HEK293 (cell line): ENCODE measurements at regions not wholly inside any gene's neighbourhood (a gene's known extent, or its start where the extent isn't known, plus 50 kb on each side); places are given as distances from the start of the nearest gene placed in this dataset.
A peak's percentile ranks its signal among the peaks of the same experiment; 100 is the strongest.

Source experiments
- CTCF ChIA-PET: fragments of 350-600 bp; formaldehyde crosslinking; extraction: SDS; loops from one replicate; lab custom pipeline; 2021; ENCODE audit warnings: antibody characterized with exemption; lab: Yijun Ruan, JAX
- POLR2A ChIA-PET: fragments of 300-600 bp; formaldehyde crosslinking; extraction: SDS; loops from one replicate; lab custom pipeline; 2020; ENCODE audit warnings: antibody characterized with exemption, inconsistent platforms; lab: Yijun Ruan, JAX
- H3K27ac ChIP-seq: fragments of 200-500 bp; sonication (Bioruptor generic); 2 replicates; pipeline ENCODE4 v1.5.1; 2014; ENCODE audit warnings: low read depth, low read length, control low read depth, inconsistent platforms; ENCODE audit errors: extremely low read depth
- H3K36me3 ChIP-seq, 2 experiments: fragments of 200-500 bp in 1 of 2; sonication (Bioruptor generic) in 1 of 2; 1 replicate in 1 of 2; 2 replicates in 1 of 2; pipeline ENCODE4 v1.5.1; 2014 to 2017; ENCODE audit warnings: inconsistent platforms in 2 of 2, low read length in 2 of 2; ENCODE audit not compliant: control insufficient read depth in 2 of 2, insufficient read depth in 1 of 2
- H3K4me1 ChIP-seq: fragments of 200-500 bp; sonication (Bioruptor generic); 2 replicates; pipeline ENCODE4 v1.5.1; 2014; ENCODE audit warnings: mild to moderate bottlenecking, low read length, inconsistent platforms; ENCODE audit not compliant: control insufficient read depth, insufficient read depth
- H3K4me3 ChIP-seq: 2 replicates; pipeline ENCODE4 v1.5.1; 2011; ENCODE audit warnings: low read depth, mild to moderate bottlenecking, control low read depth, low read length, moderate library complexity
- H3K9me3 ChIP-seq: fragments of 200-500 bp; sonication (Bioruptor generic); 2 replicates; pipeline ENCODE4 v1.5.1; 2014; ENCODE audit warnings: low read depth, low read length, inconsistent platforms; ENCODE audit not compliant: control insufficient read depth, insufficient read depth
- GLIS1 ChIP-seq: fragments of 450-650 bp; formaldehyde crosslinking; IDR thresholded peaks from 2 replicates; pipeline ENCODE4 v1.5.1; 2016; ENCODE audit warnings: missing biosample characterization, missing genetic modification characterization
- HIC1 ChIP-seq: fragments of 450-650 bp; formaldehyde crosslinking; IDR thresholded peaks from 2 replicates; pipeline ENCODE4 v1.5.1; 2016; ENCODE audit warnings: missing biosample characterization, missing genetic modification characterization
- PRDM1 ChIP-seq: fragments of 450-650 bp; formaldehyde crosslinking; IDR thresholded peaks from 2 replicates; pipeline ENCODE4; 2016; ENCODE audit warnings: missing biosample characterization, missing genetic modification characterization
- PRDM6 ChIP-seq: fragments of 450-650 bp; formaldehyde crosslinking; IDR thresholded peaks from 2 replicates; pipeline ENCODE4 v1.5.1; 2017; ENCODE audit warnings: missing biosample characterization, missing genetic modification characterization
- SCRT1 ChIP-seq: fragments of 450-650 bp; formaldehyde crosslinking; IDR thresholded peaks from 2 replicates; pipeline ENCODE4 v1.5.1; 2016; ENCODE audit warnings: missing biosample characterization, missing genetic modification characterization, borderline replicate concordance
- SCRT2 ChIP-seq: fragments of 450-650 bp; formaldehyde crosslinking; IDR thresholded peaks from 2 replicates; pipeline ENCODE4 v1.5.1; 2016; ENCODE audit warnings: missing biosample characterization, missing genetic modification characterization
- TCF7L2 ChIP-seq: IDR thresholded peaks from 2 replicates; pipeline ENCODE4 v1.6.1; 2011; ENCODE audit warnings: low read depth, mild to moderate bottlenecking, inconsistent platforms, low read length, moderate library complexity, borderline replicate concordance
- TRIM28 ChIP-seq: IDR thresholded peaks from 2 replicates; pipeline ENCODE4 v1.6.1; 2011; ENCODE audit warnings: low read length, control low read depth, borderline replicate concordance
- TSHZ1 ChIP-seq: fragments of 450-650 bp; formaldehyde crosslinking; IDR thresholded peaks from 2 replicates; pipeline ENCODE4 v1.5.1; 2016; ENCODE audit warnings: missing biosample characterization, missing genetic modification characterization, borderline replicate concordance
- ZFHX2 ChIP-seq: fragments of 450-650 bp; formaldehyde crosslinking; conservative IDR thresholded peaks from 2 replicates; pipeline ENCODE4 v1.5.1; 2016; ENCODE audit warnings: missing biosample characterization, missing genetic modification characterization
- ZIC2 ChIP-seq: fragments of 450-650 bp; formaldehyde crosslinking; IDR thresholded peaks from 2 replicates; pipeline ENCODE4 v1.5.1; 2016; ENCODE audit warnings: missing biosample characterization, missing genetic modification characterization
- ZNF10 ChIP-seq: fragments of 450-650 bp; formaldehyde crosslinking; IDR thresholded peaks from 2 replicates; pipeline ENCODE4 v1.5.1; 2017; ENCODE audit warnings: missing biosample characterization, missing genetic modification characterization
- ZNF114 ChIP-seq: fragments of 450-650 bp; formaldehyde crosslinking; IDR thresholded peaks from 2 replicates; pipeline ENCODE4 v1.5.0; 2017; ENCODE audit warnings: missing biosample characterization, missing genetic modification characterization
- ZNF37A ChIP-seq: fragments of 450-650 bp; IDR thresholded peaks from 2 replicates; pipeline ENCODE4 v1.5.1; 2018; ENCODE audit warnings: missing biosample characterization, missing genetic modification characterization
- ZNF423 ChIP-seq: fragments of 450-650 bp; formaldehyde crosslinking; IDR thresholded peaks from 2 replicates; pipeline ENCODE4 v1.5.1; 2016; ENCODE audit warnings: missing biosample characterization, missing genetic modification characterization
- ZNF521 ChIP-seq: fragments of 450-650 bp; formaldehyde crosslinking; IDR thresholded peaks from 2 replicates; pipeline ENCODE4 v1.5.1; 2017; ENCODE audit warnings: missing biosample characterization, mild to moderate bottlenecking, missing genetic modification characterization
- ZNF530 ChIP-seq: fragments of 450-650 bp; formaldehyde crosslinking; IDR thresholded peaks from 2 replicates; pipeline ENCODE4 v1.5.1; 2016; ENCODE audit warnings: low read depth, missing biosample characterization, missing genetic modification characterization
- ZNF571 ChIP-seq: fragments of 450-650 bp; formaldehyde crosslinking; IDR thresholded peaks from 2 replicates; pipeline ENCODE4 v1.5.0; 2017; ENCODE audit warnings: missing biosample characterization, missing genetic modification characterization
- ZNF747 ChIP-seq: fragments of 450-650 bp; formaldehyde crosslinking; IDR thresholded peaks from 2 replicates; pipeline ENCODE4 v1.5.1; 2016; ENCODE audit warnings: missing biosample characterization, missing genetic modification characterization
- ZNF837 ChIP-seq: fragments of 450-650 bp; formaldehyde crosslinking; IDR thresholded peaks from 2 replicates; pipeline ENCODE4 v1.5.1; 2016; ENCODE audit warnings: missing biosample characterization, missing genetic modification characterization
- ZXDB ChIP-seq: fragments of 450-650 bp; formaldehyde crosslinking; IDR thresholded peaks from 2 replicates; pipeline ENCODE4 v1.5.1; 2016; ENCODE audit warnings: missing biosample characterization, missing genetic modification characterization

- POLR2A ChIA-PET, result no interaction called here
- no peak overlapping the region for H3K4me3 ChIP-seq
- no peaks in the 10 kb centered on the region for H3K36me3 ChIP-seq
- peaks cover 2% of the 10 kb centered on the region; the same call in 1 of the 2 replicates for H3K4me1 ChIP-seq
- TF ChIP-seq SCRT2 (tag by site-specific recombination) (peak; percentile 55), SCRT1 (peak; percentile 60), PRDM1 (tag by site-specific recombination) (no peak), ZNF747 (no peak)
- no peak overlapping the region for H3K27ac ChIP-seq
- CTCF ChIA-PET, result interaction anchor here (0.7 kb wide), 1 partner anchor 1305 kb away, joined by 3 read pairs; no protein-coding TSS in a partner anchor
- no peaks in the 10 kb centered on the region for H3K9me3 ChIP-seq
Measured at GRCh38 chr1:30248373-30248772, 475.0 kb downstream of the MATN1 start.

GRCh38 chr1:30244801-30245200 lies 478.6 kb downstream of the MATN1 start:
- no peak overlapping the region for H3K27ac ChIP-seq
- ChIA-PET POLR2A (no interaction called here), CTCF (interaction anchor here (0.7 to 1.1 kb wide), 2 partner anchors 12 to 13 kb away, joined by 3 to 5 read pairs; no protein-coding TSS in a partner anchor)
- no peak overlapping the region for H3K4me3 ChIP-seq
- H3K9me3 ChIP-seq, result no peaks in the 10 kb centered on the region
- no peaks in the 10 kb centered on the region for H3K4me1 ChIP-seq
- TF ChIP-seq ZNF10 (tag by site-specific recombination), result no peak
- no peaks in the 10 kb centered on the region for H3K36me3 ChIP-seq

- no peak overlapping the region for H3K27ac ChIP-seq
- POLR2A ChIA-PET, result no interaction called here
- H3K4me3 ChIP-seq, result no peak overlapping the region
- no peaks in the 10 kb centered on the region for H3K9me3 ChIP-seq
- H3K36me3 ChIP-seq, result no peaks in the 10 kb centered on the region
- no peak for TF ChIP-seq ZNF114 (tag by site-specific recombination)
- no peak for TF ChIP-seq SCRT1
- TF ChIP-seq ZNF37A (tag by site-specific recombination), result no peak
- TF ChIP-seq ZNF521, result no peak
- peak; percentile 95 for TF ChIP-seq ZIC2 (tag by site-specific recombination)
- TF ChIP-seq TCF7L2, result peak; percentile 74
- peak; percentile 36; the same call in 1 of the 2 replicates for TF ChIP-seq PRDM6 (tag by site-specific recombination)
- TF ChIP-seq ZNF423 (tag by site-specific recombination), result no peak
- CTCF ChIA-PET, result interaction anchor here (0.9 to 1.2 kb wide), 2 partner anchors 10 to 138 kb away, joined by 3 read pairs; no protein-coding TSS in a partner anchor
- no peaks in the 10 kb centered on the region for H3K4me1 ChIP-seq
Measured at GRCh38 chr1:30242722-30243457, 480.5 kb downstream of the MATN1 start.

- POLR2A ChIA-PET, result no interaction called here
- CTCF ChIA-PET, result interaction anchor here (0.6 to 1.2 kb wide), 3 partner anchors 9 to 985 kb away, joined by 3 read pairs; no protein-coding TSS in a partner anchor
- Histone ChIP-seq H3K27ac (no peak overlapping the region), H3K4me1 (no peaks in the 10 kb centered on the region), H3K36me3 (no peaks in the 10 kb centered on the region), H3K4me3 (no peak overlapping the region), H3K9me3 (no peaks in the 10 kb centered on the region)
- TF ChIP-seq GLIS1 (tag by site-specific recombination) (peak; percentile 61; the same call in 1 of the 2 replicates), ZXDB (tag by site-specific recombination) (no peak), ZNF530 (no peak), HIC1 (tag by site-specific recombination) (no peak), ZFHX2 (tag by site-specific recombination) (no peak), TRIM28 (peak; percentile 40; the same call in 1 of the 2 replicates), ZNF571 (tag by site-specific recombination) (no peak), ZNF837 (no peak), TSHZ1 (tag by site-specific recombination) (no peak)
Measured at GRCh38 chr1:30242168-30242567, 481.2 kb downstream of the MATN1 start.
